ENCODE measurements at regions not wholly inside any gene's neighbourhood (a gene's known extent, or its start where the extent isn't known, plus 50 kb on each side); places are given as distances from the start of the nearest gene placed in this dataset.

- POLR2A ChIA-PET (ENCODE audit: unreplicated experiment): no interaction called here
- no peaks in the 10 kb centered on the region for H3K9me3 ChIP-seq (ENCODE audit: low read length)
- no peaks in the 10 kb centered on the region for H3K9me2 ChIP-seq (replicated peaks; ENCODE audit: low read length)
- DNase-seq: no peak
- CTCF ChIA-PET: no interaction called here
- H3K4me2 ChIP-seq (ENCODE audit: low read length): no peak overlapping the region
- H3K27ac ChIP-seq (ENCODE audit: low read length): no peak overlapping the region
- intact Hi-C loops (cut with micrococcal nuclease): no loop called here
- no peaks in the 10 kb centered on the region for H3K4me1 ChIP-seq (ENCODE audit: insufficient read depth, low read length)
- H3K9ac ChIP-seq (ENCODE audit: low read length): no peak overlapping the region
- H4K20me1 ChIP-seq (ENCODE audit: low read length): no peaks in the 10 kb centered on the region
- H3F3A ChIP-seq (ENCODE audit: low read length, unreplicated experiment): no peaks in the 10 kb centered on the region
- no peaks in the 10 kb centered on the region for H3K36me3 ChIP-seq (ENCODE audit: low read depth, low read length)
- ATAC-seq: no peak
- H3K4me3 ChIP-seq (ENCODE audit: low read length): no peak overlapping the region
- TF ChIP-seq EZH2phosphoT487 (IDR thresholded peaks at IDR 0.05; ENCODE audit: borderline replicate concordance, low read length): no peak
- TF ChIP-seq CTCF (conservative IDR thresholded peaks at IDR 0.05; ENCODE audit: low read depth, low read length): no peak
- no peak for TF ChIP-seq EZH2 (IDR thresholded peaks at IDR 0.05; ENCODE audit: low read length, unreplicated experiment)
- no peaks in the 10 kb centered on the region for H3K27me3 ChIP-seq (ENCODE audit: low read length)
- no TSS peak for BruUV-seq (replicated peaks)
- H3K79me2 ChIP-seq (ENCODE audit: low read length): no peaks in the 10 kb centered on the region
- H2AFZ ChIP-seq (ENCODE audit: low read length): no peak overlapping the region
Observed at GRCh38 chr13:67735651-67736050, 505.5 kb upstream of the PCDH9 start.

- intact Hi-C loops (cut with micrococcal nuclease): no loop called here
- Histone ChIP-seq H3K9me3 (ENCODE audit: low read length) (0 out of 2 replicates have a peak, but pooled peaks cover 7% of the 10 kb centered on the region), H3K27ac (ENCODE audit: low read length) (no peak overlapping the region), H3K4me2 (ENCODE audit: low read length) (no peak overlapping the region), H3K27me3 (ENCODE audit: low read length) (no peaks in the 10 kb centered on the region), H3K4me1 (ENCODE audit: insufficient read depth, low read length) (no peaks in the 10 kb centered on the region), H4K20me1 (ENCODE audit: low read length) (no peaks in the 10 kb centered on the region), H2AFZ (ENCODE audit: low read length) (no peak overlapping the region), H3K9ac (ENCODE audit: low read length) (no peak overlapping the region), H3K9me2 (replicated peaks; ENCODE audit: low read length) (no peaks in the 10 kb centered on the region), H3K79me2 (ENCODE audit: low read length) (no peaks in the 10 kb centered on the region), H3K36me3 (ENCODE audit: low read depth, low read length) (no peaks in the 10 kb centered on the region; the same call in 1 of the 2 replicates), H3K4me3 (ENCODE audit: low read length) (no peak overlapping the region), H3F3A (ENCODE audit: low read length, unreplicated experiment) (no peaks in the 10 kb centered on the region)
- ChIA-PET POLR2A (ENCODE audit: unreplicated experiment) (no interaction called here), CTCF (no interaction called here)
- BruUV-seq (replicated peaks): no TSS peak
- TF ChIP-seq EZH2 (IDR thresholded peaks at IDR 0.05; ENCODE audit: low read length, unreplicated experiment) (no peak), EZH2phosphoT487 (IDR thresholded peaks at IDR 0.05; ENCODE audit: borderline replicate concordance, low read length) (no peak), CTCF (conservative IDR thresholded peaks at IDR 0.05; ENCODE audit: low read depth, low read length) (no peak)
- no peak for DNase-seq
- ATAC-seq: no peak
Observed at GRCh38 chr13:67726979-67727378, 496.8 kb upstream of the PCDH9 start.

GRCh38 chr13:67725999-67726398, 495.9 kb upstream of the PCDH9 start:
- POLR2A ChIA-PET (ENCODE audit: unreplicated experiment): no interaction called here
- no peaks in the 10 kb centered on the region for H3K27me3 ChIP-seq (ENCODE audit: low read length)
- no peak overlapping the region for H2AFZ ChIP-seq (ENCODE audit: low read length)
- BruUV-seq (replicated peaks): no TSS peak
- CTCF ChIA-PET: no interaction called here
- no peaks in the 10 kb centered on the region for H3F3A ChIP-seq (ENCODE audit: low read length, unreplicated experiment)
- H3K36me3 ChIP-seq (ENCODE audit: low read depth, low read length): no peaks in the 10 kb centered on the region; the same call in 1 of the 2 replicates
- no peaks in the 10 kb centered on the region for H4K20me1 ChIP-seq (ENCODE audit: low read length)
- H3K4me2 ChIP-seq (ENCODE audit: low read length): no peak overlapping the region
- H3K27ac ChIP-seq (ENCODE audit: low read length): no peak overlapping the region
- no peak overlapping the region for H3K9ac ChIP-seq (ENCODE audit: low read length)
- ATAC-seq (no peak), DNase-seq (no peak)
- 0 out of 2 replicates have a peak, but pooled peaks cover 7% of the 10 kb centered on the region for H3K9me3 ChIP-seq (ENCODE audit: low read length)
- no peaks in the 10 kb centered on the region for H3K4me1 ChIP-seq (ENCODE audit: insufficient read depth, low read length)
- no peaks in the 10 kb centered on the region for H3K9me2 ChIP-seq (replicated peaks; ENCODE audit: low read length)
- H3K79me2 ChIP-seq (ENCODE audit: low read length): no peaks in the 10 kb centered on the region
- H3K4me3 ChIP-seq (ENCODE audit: low read length): no peak overlapping the region
- no peak for TF ChIP-seq EZH2 (IDR thresholded peaks at IDR 0.05; ENCODE audit: low read length, unreplicated experiment)
- TF ChIP-seq CTCF (conservative IDR thresholded peaks at IDR 0.05; ENCODE audit: low read depth, low read length): no peak
- intact Hi-C loops (cut with micrococcal nuclease): no loop called here

Data from PC-3 (cell line).